GM20000 (cell line): ENCODE measurements at regions not wholly inside any gene's neighbourhood (a gene's known extent, or its start where the extent isn't known, plus 50 kb on each side); places are given as distances from the start of the nearest gene placed in this dataset.

ENCODE experiments used
- DNase-seq: peaks from one replicate; pipeline ENCODE4 v3.0.0; 2012; ENCODE audit warnings: low spot score
- TF ChIP-seq, protein P1 (sequence below): IDR thresholded peaks from 2 replicates; pipeline ENCODE4 v1.5.1; 2012; ENCODE audit warnings: mild to moderate bottlenecking, control low read depth; ENCODE audit errors: extremely low read depth, missing control alignments

DNA sequence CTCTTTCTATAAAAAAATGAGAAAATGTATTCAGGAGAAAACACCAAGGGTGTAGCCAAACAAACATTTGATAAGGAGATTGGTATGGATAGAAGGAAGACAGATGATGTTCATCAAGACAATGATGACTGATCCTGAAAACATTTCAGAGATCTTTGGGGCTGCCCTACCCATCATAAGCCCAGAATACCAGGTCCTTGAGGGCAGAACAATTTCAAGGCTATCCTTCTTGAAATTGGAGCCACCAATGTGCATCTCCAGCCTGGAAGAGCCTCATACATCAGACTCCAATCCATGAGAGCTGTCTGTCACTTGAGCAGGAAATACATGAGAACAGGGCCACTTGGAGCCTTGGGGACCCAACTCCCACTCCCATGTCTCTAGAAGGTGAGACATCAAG lies 89.5 kb upstream of the ANKRD28 start:
- TF ChIP-seq, protein P1, sequence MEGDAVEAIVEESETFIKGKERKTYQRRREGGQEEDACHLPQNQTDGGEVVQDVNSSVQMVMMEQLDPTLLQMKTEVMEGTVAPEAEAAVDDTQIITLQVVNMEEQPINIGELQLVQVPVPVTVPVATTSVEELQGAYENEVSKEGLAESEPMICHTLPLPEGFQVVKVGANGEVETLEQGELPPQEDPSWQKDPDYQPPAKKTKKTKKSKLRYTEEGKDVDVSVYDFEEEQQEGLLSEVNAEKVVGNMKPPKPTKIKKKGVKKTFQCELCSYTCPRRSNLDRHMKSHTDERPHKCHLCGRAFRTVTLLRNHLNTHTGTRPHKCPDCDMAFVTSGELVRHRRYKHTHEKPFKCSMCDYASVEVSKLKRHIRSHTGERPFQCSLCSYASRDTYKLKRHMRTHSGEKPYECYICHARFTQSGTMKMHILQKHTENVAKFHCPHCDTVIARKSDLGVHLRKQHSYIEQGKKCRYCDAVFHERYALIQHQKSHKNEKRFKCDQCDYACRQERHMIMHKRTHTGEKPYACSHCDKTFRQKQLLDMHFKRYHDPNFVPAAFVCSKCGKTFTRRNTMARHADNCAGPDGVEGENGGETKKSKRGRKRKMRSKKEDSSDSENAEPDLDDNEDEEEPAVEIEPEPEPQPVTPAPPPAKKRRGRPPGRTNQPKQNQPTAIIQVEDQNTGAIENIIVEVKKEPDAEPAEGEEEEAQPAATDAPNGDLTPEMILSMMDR: no peak
- DNase-seq: no peak

DNA sequence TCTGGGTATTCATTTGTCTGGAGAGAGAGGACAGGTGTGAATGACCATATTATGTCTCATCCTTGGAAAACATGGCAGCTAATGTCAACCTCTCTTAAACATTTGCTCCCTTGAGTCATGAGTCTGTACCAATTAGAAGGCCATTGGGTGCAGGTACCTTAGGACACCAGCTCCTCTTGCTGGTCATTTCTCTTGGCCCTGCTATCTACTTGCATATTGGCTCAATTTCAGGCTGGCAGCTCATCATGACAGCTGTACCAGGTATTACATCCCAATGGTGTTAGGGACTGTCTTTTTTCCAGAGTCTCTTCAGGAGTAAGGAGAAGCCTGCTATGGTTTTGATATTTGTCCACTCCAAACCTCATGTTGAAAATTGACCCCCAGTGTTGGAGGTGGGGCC lies 92.2 kb upstream of the ANKRD28 start:
- TF ChIP-seq, protein P1: no peak
- DNase-seq: no peak

DNA sequence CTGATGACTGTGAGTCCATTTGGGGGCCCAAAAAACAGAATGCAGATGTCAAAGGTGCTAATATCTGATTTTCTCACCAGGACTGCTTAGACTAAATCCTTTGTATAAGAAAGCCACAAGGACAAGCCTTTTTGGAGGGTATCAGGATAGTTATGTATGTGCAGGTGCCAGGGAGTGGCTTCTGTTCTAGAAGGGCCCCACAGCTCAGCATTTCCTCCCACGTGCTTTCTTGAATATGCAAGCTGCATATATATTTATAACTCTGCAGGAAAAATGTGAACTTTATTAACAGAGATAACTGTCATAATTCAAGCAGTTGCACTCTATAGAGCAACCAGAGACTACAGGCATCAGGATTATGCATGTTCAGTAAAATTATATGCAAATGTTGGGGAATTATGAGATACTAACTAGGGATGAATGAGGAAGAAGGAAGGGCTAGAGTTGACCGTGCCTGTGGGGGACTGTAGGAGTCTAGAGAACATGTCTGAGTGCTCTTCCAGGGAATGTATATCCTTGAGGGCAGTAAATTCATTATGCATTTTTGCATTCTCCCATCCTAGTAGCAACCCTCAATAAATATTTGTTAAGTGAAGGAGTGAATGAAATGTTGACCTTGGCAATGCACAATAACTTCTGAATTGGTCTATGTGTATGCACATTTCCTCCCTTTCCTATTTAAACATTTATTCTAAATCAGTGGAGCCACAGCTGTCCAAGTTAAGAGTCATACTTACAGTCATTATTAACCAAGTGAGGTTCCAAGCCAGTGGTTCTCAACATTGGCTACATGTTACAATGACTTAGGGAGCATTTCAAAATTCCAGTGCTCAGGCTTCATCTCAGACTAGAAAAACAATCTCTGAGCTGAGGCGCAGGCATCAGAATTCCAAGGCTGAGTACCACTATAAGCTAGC lies 94.8 kb upstream of the ANKRD28 start:
- TF ChIP-seq, protein P1: no peak
- DNase-seq: no peak

DNA sequence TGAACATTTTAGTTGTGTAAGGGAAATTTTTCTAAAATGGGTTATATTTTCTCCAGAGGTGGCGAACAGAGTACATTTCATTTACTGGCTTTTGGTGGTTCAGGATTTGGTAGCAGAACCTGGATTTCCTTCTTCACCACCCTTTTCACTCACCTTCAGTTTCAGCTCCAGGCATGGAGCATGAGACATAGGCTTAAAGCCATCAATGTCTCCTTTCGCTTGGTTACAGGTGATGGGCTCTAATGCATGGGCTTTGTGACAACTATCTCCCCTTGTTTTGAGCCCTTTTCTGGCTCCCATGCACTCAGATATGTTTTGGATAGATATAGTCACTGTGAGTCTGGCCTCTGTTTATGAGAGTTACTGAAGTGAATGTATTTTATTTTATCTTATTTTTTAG lies 96.6 kb upstream of the ANKRD28 start:
- TF ChIP-seq, protein P1: no peak
- no peak for DNase-seq

DNA sequence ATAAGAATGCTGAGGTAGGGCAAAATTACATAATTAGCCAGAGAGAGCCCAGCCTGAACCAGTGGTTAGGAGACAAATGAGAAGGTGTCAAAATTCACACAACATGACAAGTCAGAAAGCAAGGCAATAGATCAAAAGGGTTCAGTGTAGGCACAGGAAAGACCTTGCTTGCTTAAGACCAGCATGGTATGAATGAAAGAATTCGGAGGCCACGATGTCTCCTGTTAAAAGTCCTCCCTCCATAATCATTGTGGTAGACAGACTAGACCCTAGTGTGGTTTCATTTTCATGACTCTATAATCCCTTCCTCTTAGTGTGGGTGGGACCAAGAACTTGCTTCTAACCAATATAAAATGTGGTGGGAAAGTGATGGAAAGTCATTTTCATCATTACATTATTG lies 98.7 kb upstream of the ANKRD28 start:
- TF ChIP-seq, protein P1: no peak
- DNase-seq: no peak

DNA sequence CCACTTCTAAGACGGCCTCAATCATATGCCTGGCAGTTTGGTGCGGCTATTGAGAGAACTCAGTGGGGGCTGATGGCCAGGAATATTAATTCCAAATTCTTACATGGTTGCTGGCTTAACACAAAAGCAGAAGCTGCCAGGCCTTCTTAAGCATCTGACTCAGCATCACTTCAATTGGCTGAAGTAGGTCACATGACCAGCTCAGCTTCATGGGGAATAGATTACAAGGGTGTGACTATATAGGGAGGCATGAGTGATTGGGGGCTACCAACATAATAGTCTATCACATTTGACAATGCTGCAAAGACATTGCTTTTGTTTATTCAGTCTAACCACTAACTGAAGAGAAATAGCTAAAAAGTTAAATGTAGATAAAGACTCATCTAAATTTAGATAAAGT lies 101.6 kb upstream of the ANKRD28 start:
- no peak for DNase-seq
- TF ChIP-seq, protein P1: no peak

DNA sequence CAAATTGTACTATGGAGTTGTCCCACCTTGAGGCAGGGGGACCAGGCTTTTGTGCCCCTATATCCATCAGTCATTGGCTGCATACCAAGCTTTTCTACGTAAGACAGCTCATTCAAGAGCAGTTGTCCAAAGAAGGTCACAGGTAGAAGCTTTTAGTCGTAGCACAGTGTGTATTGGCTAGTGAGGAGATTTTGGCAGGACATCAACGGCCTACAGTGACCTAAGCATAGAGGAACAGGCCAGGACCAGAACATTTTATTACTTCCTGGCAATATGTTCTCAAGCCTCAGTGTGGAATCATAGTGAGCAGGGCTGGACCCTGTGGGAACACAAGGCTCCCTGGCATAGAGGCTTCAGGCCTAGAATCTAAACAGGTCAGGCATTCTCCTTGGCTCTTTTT lies 105.4 kb upstream of the ANKRD28 start:
- TF ChIP-seq, protein P1: no peak
- no peak for DNase-seq
